SK-MEL-5 (cell line): ENCODE measurements at regions not wholly inside any gene's neighbourhood (a gene's known extent, or its start where the extent isn't known, plus 50 kb on each side); places are given as distances from the start of the nearest gene placed in this dataset.
"Not testable (repeated sequence)": the region's sequence is repeated elsewhere in the genome, so short reads cannot be mapped to it uniquely, and the experiment has no call there.

Experiments
- DNase-seq: peaks from one replicate; pipeline ENCODE4 v3.0.0-alpha.2; 2016; ENCODE audit warnings: low read depth, low spot score
- in situ Hi-C: cut with HindIII; loops from 2 replicates; pipeline ENCODE4 v1.10.0; 2016; ENCODE audit warnings: low sequenced_read_pairs, high pct_unique_total_duplicates, low pct_unique_long_range_greater_than_20kb

DNA sequence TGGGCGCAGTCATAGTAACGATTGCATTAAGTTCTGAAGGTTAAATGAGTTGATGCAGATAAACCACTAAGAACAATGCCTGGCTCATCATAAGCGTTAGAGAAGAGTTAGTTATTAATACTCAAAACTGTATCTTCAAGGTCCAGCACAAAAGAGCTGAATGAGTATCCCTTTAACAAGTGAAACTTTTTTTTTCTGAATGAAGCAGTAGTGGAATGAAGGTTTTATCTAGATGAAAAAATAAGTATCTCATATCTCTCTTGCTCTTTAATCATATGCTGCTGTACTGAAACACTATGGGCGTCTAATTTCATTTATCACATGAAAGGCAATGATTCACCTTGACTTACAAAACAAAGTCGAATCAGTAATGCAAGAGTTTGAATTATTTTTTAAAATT, 207.4 kb downstream of the BCAS1 start:
- DNase-seq, in situ Hi-C loops: not testable (repeated sequence)

GRCh38 chr20:53862490-53862889, 207.9 kb downstream of the BCAS1 start:
- in situ Hi-C loops, DNase-seq: not testable (repeated sequence)

- DNase-seq, in situ Hi-C loops: not testable (repeated sequence)
These were observed 208.3 kb downstream of the BCAS1 start for GRCh38 chr20:53862136-53862397.

- DNase-seq, result no peak
- in situ Hi-C loops, result no loop called here
These were observed 210.7 kb downstream of the BCAS1 start for GRCh38 chr20:53859684-53860083.

DNA sequence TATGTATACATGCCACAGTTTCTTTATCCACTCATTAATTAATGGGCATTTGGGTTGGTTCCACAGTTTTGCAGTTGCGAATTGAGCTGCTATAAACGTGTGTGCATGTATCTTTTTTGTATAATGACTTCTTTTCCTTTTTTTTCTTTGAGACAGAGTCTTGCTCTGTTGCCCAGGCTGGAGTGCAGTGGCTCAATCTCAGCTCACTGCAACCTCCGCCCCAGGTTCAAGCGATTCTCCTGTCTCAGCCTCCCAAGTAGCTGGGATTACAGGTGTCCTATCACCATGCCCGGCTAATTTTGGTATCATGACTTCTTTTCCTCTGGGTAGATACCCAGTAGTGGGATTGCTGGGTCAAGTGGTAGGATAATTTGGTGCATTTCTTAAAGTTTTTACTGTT, 211.4 kb downstream of the BCAS1 start:
- in situ Hi-C loops, DNase-seq: not testable (repeated sequence)

DNA sequence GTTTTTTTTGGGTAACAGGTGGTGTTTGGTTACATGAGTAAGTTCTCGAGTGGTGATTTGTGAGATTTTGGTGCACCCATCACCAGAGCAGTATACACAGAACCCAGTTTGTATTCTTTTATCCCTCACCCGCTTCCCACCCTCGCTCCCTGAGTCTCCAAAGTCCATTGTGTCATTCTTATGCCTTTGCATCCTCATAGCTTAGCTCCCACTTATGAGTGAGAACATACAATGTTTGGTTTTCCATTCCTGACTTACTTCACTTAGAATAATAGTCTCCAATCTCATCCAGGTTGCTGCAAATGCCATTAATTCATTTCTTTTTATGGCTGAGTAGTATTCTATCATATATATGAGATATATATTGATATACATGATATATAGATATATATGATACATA, 211.9 kb downstream of the BCAS1 start:
- in situ Hi-C loops, DNase-seq: not testable (repeated sequence)

GRCh38 chr20:53857723-53858236, 212.6 kb downstream of the BCAS1 start:
- no peak for DNase-seq
- in situ Hi-C loops, result no loop called here

- in situ Hi-C loops, result no loop called here
- DNase-seq, result no peak
These were observed 213.8 kb downstream of the BCAS1 start for GRCh38 chr20:53856300-53857295.

DNA sequence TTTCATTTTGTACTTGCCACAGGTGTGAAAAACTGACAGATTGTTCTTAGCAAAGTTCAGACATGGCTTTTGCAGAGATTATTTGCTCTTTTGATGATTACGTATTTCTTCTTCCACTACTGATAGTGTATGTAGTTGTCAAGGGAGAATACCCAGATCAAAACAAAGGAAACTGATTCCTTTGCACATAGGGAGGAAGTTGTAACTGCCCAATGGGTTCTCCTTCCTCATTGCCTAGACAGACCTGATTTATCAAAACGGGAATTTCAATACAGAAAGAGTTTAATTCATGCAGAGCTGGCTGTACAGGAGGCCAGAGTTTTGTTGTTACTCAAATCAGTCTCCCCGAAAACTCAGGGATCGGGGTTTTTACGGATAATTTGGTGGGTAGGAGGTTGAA, 214.7 kb downstream of the BCAS1 start:
- in situ Hi-C loops, result no loop called here
- no peak for DNase-seq

- in situ Hi-C loops, DNase-seq: not testable (repeated sequence)
These were observed 215.8 kb downstream of the BCAS1 start for GRCh38 chr20:53854609-53854926.

DNA sequence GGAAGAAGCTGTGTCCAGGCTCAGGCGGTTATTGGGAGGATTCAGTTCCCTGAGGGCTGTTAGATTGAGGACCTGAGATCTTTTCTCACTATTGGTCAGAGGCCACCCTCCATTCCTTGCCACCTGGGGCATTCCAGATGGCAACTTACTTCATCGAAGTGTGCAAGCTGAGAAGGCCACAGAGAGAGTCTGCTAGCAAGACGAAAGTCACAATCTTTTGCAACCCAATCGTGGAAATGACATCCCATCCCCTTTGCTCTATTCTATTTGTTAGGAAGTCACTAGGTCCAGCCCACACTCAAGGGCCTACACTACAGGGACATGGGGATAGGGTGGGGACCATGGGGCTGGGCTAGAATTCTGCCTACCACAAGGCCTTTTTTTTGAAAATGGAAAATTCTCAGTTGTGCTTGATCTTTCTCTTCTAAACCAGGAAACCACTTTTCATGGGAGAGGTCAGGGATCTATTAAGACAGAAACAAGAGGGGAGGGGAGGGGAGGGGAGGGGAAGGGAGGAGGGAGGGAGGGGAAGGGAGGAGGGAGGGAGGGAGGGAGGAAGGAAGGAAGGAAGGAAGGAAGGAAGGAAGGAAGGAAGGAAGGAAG, 217.2 kb downstream of the BCAS1 start:
- in situ Hi-C loops, result no loop called here
- no peak for DNase-seq

- no peak for DNase-seq
- in situ Hi-C loops, result no loop called here
These were observed 217.7 kb downstream of the BCAS1 start for GRCh38 chr20:53852691-53853090.

GRCh38 chr20:53852014-53852413, 218.4 kb downstream of the BCAS1 start:
- no peak for DNase-seq
- in situ Hi-C loops, result no loop called here

- DNase-seq, result no peak
- in situ Hi-C loops, result no loop called here
These were observed 220.1 kb downstream of the BCAS1 start for GRCh38 chr20:53850319-53850718.

- in situ Hi-C loops, result no loop called here
These were observed 220.8 kb downstream of the BCAS1 start for GRCh38 chr20:53849471-53850059.

GRCh38 chr20:53848304-53848703, 222.1 kb downstream of the BCAS1 start:
- DNase-seq, result no peak
- in situ Hi-C loops, result no loop called here

More at GRCh38 chr20:53849471-53850059, 220.8 kb downstream of the BCAS1 start:
- DNase-seq, result no peak

GRCh38 chr20:53847837-53848170, 222.6 kb downstream of the BCAS1 start:
- DNase-seq, result no peak
- in situ Hi-C loops, result no loop called here

DNA sequence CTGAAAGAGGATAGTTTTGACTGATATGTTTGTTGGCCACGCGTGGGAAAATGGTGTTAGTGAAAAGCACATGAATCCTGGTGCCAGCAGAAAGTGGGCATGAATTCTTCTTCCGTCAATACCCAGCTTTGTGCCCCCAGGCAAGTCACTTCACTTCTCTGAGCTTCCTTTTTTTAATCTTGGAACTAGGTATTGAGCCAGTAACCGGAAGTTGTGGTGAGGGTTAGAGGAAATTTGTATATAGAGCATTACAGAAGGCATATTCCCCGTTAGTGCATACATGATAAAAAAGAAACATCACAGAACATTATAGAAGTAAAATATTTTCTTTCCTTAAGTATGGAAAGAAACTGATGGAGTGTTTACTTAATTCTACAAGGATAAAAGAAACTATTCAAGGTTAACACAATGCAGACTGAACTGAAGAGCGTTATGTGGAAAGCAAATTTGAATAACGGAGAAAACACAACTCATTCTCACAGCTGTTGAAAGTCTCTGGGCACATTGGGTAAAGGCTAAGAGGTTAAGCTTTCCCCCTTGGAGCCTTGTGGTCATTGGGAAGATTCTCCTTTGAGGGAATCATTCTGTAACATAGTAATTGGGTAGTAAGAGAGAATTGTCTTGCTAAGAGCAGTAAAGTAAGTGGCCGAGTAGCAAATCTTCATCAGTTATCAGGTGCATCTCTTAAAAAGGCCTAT, 223.1 kb downstream of the BCAS1 start:
- peak; percentile 37 for DNase-seq
- in situ Hi-C loops, result no loop called here
